Cardiac muscle cell (in vitro differentiated cells and primary cell): ENCODE measurements at regions not wholly inside any gene's neighbourhood (a gene's known extent, or its start where the extent isn't known, plus 50 kb on each side); places are given as distances from the start of the nearest gene placed in this dataset.

Experiments used
- DNase-seq, 2 donors: peaks; one replicate each; pipeline versions ENCODE4 v3.0.0 to v3.0.0-alpha.2; 2010 to 2017; ENCODE audit warnings: low read depth in 1 of 2, low spot score in 1 of 2
- H3K27ac ChIP-seq: fragments of 200-600 bp; sonication (generic); 2 replicates; pipeline ENCODE4 v1.5.1; 2016
- H3K27me3 ChIP-seq: fragments of 200-600 bp; sonication (generic); 2 replicates; pipeline ENCODE4 v1.6.0; 2016; ENCODE audit warnings: control low read depth
- H3K36me3 ChIP-seq: fragments of 200-600 bp; sonication (generic); 2 replicates; pipeline ENCODE4 v1.5.1; 2016; ENCODE audit warnings: control low read depth
- H3K4me1 ChIP-seq: fragments of 200-600 bp; sonication (generic); 2 replicates; pipeline ENCODE4 v1.8.1; 2017; ENCODE audit warnings: low read depth, mild to moderate bottlenecking, mixed run types
- H3K4me3 ChIP-seq: fragments of 200-600 bp; sonication (generic); 2 replicates; pipeline ENCODE4 v1.5.1; 2016; ENCODE audit warnings: mild to moderate bottlenecking
- H3K9me3 ChIP-seq: fragments of 200-600 bp; sonication (generic); 2 replicates; pipeline ENCODE4 v1.5.1; 2017; ENCODE audit warnings: low read depth, mild to moderate bottlenecking, control low read depth
- TF ChIP-seq, protein P1 (sequence below): IDR thresholded peaks from 2 replicates; pipeline ENCODE4 v1.5.1; 2012; ENCODE audit warnings: low read depth, mild to moderate bottlenecking, low read length

DNA sequence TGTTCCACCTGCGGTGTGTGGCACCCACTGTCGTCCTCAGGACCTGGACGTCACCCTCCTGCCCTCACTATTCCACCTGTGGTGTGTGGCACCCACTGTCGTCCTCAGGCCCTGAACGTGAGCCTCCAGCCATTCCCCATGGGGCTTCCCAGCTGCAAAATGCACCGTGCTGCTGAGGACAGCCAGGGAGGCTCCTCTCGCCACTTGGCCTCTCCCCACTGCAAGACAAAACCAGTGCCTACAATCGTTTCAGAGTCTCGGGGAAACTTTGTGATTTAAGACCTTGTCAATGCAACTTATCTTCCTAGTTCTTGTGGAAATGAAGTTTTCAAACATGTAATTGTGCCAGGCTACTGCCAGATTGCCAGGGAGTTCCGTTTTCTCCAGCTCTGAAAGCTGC, 319.3 kb upstream of the SALL3 start:
- no peaks in the 10 kb centered on the region for H3K27me3 ChIP-seq
- TF ChIP-seq, protein P1, sequence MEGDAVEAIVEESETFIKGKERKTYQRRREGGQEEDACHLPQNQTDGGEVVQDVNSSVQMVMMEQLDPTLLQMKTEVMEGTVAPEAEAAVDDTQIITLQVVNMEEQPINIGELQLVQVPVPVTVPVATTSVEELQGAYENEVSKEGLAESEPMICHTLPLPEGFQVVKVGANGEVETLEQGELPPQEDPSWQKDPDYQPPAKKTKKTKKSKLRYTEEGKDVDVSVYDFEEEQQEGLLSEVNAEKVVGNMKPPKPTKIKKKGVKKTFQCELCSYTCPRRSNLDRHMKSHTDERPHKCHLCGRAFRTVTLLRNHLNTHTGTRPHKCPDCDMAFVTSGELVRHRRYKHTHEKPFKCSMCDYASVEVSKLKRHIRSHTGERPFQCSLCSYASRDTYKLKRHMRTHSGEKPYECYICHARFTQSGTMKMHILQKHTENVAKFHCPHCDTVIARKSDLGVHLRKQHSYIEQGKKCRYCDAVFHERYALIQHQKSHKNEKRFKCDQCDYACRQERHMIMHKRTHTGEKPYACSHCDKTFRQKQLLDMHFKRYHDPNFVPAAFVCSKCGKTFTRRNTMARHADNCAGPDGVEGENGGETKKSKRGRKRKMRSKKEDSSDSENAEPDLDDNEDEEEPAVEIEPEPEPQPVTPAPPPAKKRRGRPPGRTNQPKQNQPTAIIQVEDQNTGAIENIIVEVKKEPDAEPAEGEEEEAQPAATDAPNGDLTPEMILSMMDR = no peak

DNA sequence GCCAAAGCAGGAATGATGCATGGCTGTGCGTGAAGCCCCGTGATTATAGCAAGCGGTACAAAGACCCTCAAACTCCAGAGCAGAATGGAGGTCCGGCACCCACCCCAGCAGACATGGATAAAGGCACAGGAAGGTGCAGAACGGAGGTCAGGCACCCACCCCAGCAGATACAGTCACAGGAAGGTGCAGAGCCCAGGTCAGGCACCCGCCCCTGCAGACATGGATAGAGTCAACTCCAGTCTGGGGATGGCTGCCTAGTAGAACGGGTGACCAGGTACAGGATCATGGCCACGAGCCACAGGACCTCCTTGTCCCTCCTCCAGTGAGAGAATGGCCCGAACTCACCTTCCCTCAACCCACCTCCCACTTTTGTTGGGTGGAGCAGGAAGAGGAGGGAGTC, 318.3 kb upstream of the SALL3 start:
- H3K36me3 ChIP-seq = no peaks in the 10 kb centered on the region
- H3K4me3 ChIP-seq = no peak overlapping the region
- no peak for DNase-seq
- no peaks in the 10 kb centered on the region for H3K9me3 ChIP-seq
- no peaks in the 10 kb centered on the region for H3K27me3 ChIP-seq
- TF ChIP-seq, protein P1 = no peak
- H3K27ac ChIP-seq = no peak overlapping the region
- H3K4me1 ChIP-seq = no peaks in the 10 kb centered on the region

More for the DNA sequence above, 319.3 kb upstream of the SALL3 start:
- Histone ChIP-seq H3K9me3 (no peaks in the 10 kb centered on the region), H3K36me3 (no peaks in the 10 kb centered on the region), H3K4me3 (no peak overlapping the region), H3K4me1 (no peaks in the 10 kb centered on the region), H3K27ac (no peak overlapping the region)
- no peak for DNase-seq

DNA sequence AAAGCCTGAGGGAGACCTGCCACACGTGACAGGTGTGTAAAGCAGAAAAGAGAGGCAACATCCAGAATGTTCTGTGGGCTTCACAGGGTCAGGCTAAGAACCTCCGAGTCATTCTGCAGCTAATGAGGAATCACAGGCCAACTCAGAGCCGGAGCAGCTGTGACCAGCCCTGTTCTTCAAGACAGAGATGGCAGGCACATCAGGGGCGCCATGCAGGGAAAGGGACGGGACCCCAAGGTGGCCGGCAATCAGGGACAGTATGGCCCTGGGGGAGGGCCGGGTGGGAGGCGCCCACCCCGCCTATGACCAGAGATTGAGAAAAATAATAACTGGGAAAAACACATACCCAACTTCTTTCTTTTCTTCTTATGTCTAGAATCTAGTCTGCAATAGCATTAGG, 316.7 kb upstream of the SALL3 start:
- no peaks in the 10 kb centered on the region for H3K9me3 ChIP-seq
- no peaks in the 10 kb centered on the region for H3K27me3 ChIP-seq
- no peak overlapping the region for H3K27ac ChIP-seq
- no peaks in the 10 kb centered on the region for H3K36me3 ChIP-seq
- TF ChIP-seq, protein P1 = no peak
- no peaks in the 10 kb centered on the region for H3K4me1 ChIP-seq
- no peak for DNase-seq
- H3K4me3 ChIP-seq = no peak overlapping the region

DNA sequence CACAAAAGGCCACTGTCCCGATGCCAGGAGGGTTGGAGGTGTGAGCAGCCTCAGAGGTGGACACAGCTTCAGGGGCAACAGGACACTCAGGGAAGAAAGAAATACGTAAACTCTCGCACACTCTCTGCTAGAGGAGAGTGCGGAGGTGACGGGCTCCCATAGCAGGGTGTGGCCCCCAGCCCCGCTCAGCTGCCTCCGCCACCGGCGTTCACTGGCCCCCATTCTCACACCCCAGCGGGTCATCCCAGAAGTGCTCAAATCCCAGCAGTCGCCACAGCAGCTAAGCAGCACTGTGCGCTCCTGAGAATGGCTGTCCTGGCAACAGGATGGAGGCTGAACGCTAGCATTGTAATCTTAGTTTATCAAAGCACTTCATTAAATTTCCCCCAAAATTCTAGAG, 315.6 kb upstream of the SALL3 start:
- Histone ChIP-seq H3K27ac (no peak overlapping the region), H3K9me3 (no peaks in the 10 kb centered on the region), H3K4me3 (no peak overlapping the region), H3K4me1 (no peaks in the 10 kb centered on the region), H3K27me3 (no peaks in the 10 kb centered on the region), H3K36me3 (no peaks in the 10 kb centered on the region)
- DNase-seq = no peak
- TF ChIP-seq, protein P1 = no peak

DNA sequence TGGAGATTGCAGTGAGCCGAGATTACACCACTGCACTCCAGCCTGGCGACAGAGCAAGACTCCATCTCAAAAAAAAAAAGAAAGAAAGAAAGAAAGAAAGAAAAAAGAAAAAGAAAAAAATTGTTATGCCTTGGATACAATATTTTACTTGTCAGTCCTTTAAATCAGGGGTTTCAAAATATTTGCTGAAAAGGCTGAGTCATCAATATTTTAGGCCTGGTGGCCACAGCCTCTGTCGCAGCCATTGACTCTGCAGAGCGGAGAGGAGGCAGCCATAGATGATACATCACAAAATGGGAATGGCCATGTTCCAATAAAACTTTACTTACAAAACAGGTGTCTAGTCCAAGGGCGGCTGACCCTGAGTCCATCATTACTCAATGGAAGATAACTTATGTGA, 314.8 kb upstream of the SALL3 start:
- Histone ChIP-seq H3K9me3 (no peaks in the 10 kb centered on the region), H3K27ac (no peak overlapping the region), H3K4me3 (no peak overlapping the region), H3K36me3 (no peaks in the 10 kb centered on the region), H3K27me3 (no peaks in the 10 kb centered on the region), H3K4me1 (no peaks in the 10 kb centered on the region)
- TF ChIP-seq, protein P1 = no peak
- no peak for DNase-seq

DNA sequence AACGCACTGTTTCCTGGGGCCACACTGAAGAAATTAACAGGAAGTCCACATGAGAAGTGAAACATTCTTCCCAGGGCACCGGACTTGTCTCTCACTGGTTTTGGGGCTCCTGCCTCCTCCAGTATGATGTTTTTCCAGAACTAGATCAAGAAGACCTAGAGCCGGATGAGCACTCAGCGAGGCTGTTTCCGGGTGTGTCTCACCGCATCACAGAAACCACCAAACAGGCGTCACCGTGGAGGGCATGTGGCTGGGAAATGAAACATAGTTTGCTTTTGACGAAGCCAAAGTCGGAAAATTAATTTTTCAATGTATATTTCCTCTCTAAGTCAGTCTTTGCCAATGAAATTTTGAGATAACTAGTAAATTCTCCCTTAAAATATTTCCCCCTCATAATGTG, 314.0 kb upstream of the SALL3 start:
- H3K36me3 ChIP-seq = no peaks in the 10 kb centered on the region
- H3K27me3 ChIP-seq = no peaks in the 10 kb centered on the region
- H3K4me1 ChIP-seq = no peaks in the 10 kb centered on the region
- TF ChIP-seq, protein P1 = no peak
- H3K9me3 ChIP-seq = no peaks in the 10 kb centered on the region
- H3K4me3 ChIP-seq = no peak overlapping the region
- DNase-seq = no peak
- H3K27ac ChIP-seq = no peak overlapping the region
